Trophoblast cell (in vitro differentiated cells and primary cell): ENCODE measurements at regions not wholly inside any gene's neighbourhood (a gene's known extent, or its start where the extent isn't known, plus 50 kb on each side); places are given as distances from the start of the nearest gene placed in this dataset.

Source experiments
- DNase-seq, 2 donors: peaks; one replicate each; pipeline ENCODE4 v3.0.0-alpha.2; 2016
- H2AFZ ChIP-seq: 2 replicates; pipeline ENCODE4 v1.6.1; 2013; ENCODE audit warnings: low read length, moderate library complexity, mild to moderate bottlenecking; ENCODE audit not compliant: insufficient read depth, poor library complexity
- H2AK5ac ChIP-seq: 2 replicates; pipeline ENCODE4 v1.6.1; 2013; ENCODE audit warnings: mild to moderate bottlenecking, low read length
- H2BK120ac ChIP-seq: 2 replicates; pipeline ENCODE4 v1.6.1; 2013; ENCODE audit warnings: low read length, mild to moderate bottlenecking, moderate library complexity; ENCODE audit not compliant: insufficient read depth, poor library complexity
- H2BK12ac ChIP-seq: 2 replicates; pipeline ENCODE4 v1.6.1; 2013; ENCODE audit warnings: mild to moderate bottlenecking, low read length, moderate library complexity
- H2BK5ac ChIP-seq: 2 replicates; pipeline ENCODE4 v1.6.1; 2013; ENCODE audit warnings: low read length, low read depth, moderate library complexity, mild to moderate bottlenecking; ENCODE audit not compliant: poor library complexity
- H3K14ac ChIP-seq: 2 replicates; pipeline ENCODE4 v1.6.1; 2013; ENCODE audit warnings: mild to moderate bottlenecking, low read length
- H3K18ac ChIP-seq: 2 replicates; pipeline ENCODE4 v1.6.1; 2013; ENCODE audit warnings: mild to moderate bottlenecking, low read length
- H3K23ac ChIP-seq: 2 replicates; pipeline ENCODE4 v1.6.1; 2013; ENCODE audit warnings: low read length
- H3K27ac ChIP-seq: 2 replicates; pipeline ENCODE4 v1.5.1; 2013; ENCODE audit warnings: low read depth, mild to moderate bottlenecking, inconsistent platforms, low read length, moderate library complexity
- H3K27me3 ChIP-seq: 2 replicates; pipeline ENCODE4 v1.6.1; 2013; ENCODE audit warnings: inconsistent platforms, mild to moderate bottlenecking, low read length, moderate library complexity; ENCODE audit not compliant: insufficient read depth
- H3K36me3 ChIP-seq, 2 experiments: 1 replicate in 1 of 2; 2 replicates in 1 of 2; pipeline ENCODE4 v1.6.1; 2013; ENCODE audit warnings: low read length in 2 of 2, mild to moderate bottlenecking in 2 of 2, moderate library complexity in 1 of 2; ENCODE audit not compliant: insufficient read depth in 2 of 2, control insufficient read depth in 1 of 2
- H3K4ac ChIP-seq: 2 replicates; pipeline ENCODE4 v1.6.1; 2013; ENCODE audit warnings: low read depth, mild to moderate bottlenecking, low read length, moderate library complexity
- H3K4me1 ChIP-seq, 2 experiments: 1 replicate in 1 of 2; 2 replicates in 1 of 2; pipeline ENCODE4 v1.6.1; 2013; ENCODE audit warnings: low read length in 2 of 2, mild to moderate bottlenecking in 2 of 2, moderate library complexity in 1 of 2; ENCODE audit not compliant: insufficient read depth in 2 of 2, control insufficient read depth in 1 of 2
- H3K4me2 ChIP-seq: 2 replicates; pipeline ENCODE4 v1.6.1; 2013; ENCODE audit warnings: inconsistent platforms, mild to moderate bottlenecking, low read length, moderate library complexity
- H3K4me3 ChIP-seq: 2 replicates; pipeline ENCODE4 v1.5.1; 2013; ENCODE audit warnings: mild to moderate bottlenecking, low read depth, low read length, inconsistent platforms
- H3K79me1 ChIP-seq: one replicate; pipeline ENCODE4 v1.6.1; 2013; ENCODE audit warnings: low read length
- H3K79me2 ChIP-seq: 2 replicates; pipeline ENCODE4 v1.6.1; 2013; ENCODE audit warnings: low read length, mild to moderate bottlenecking; ENCODE audit not compliant: control insufficient read depth, insufficient read depth, poor library complexity
- H3K9ac ChIP-seq: 2 replicates; pipeline ENCODE4 v1.6.1; 2013; ENCODE audit warnings: mild to moderate bottlenecking, low read length
- H3K9me3 ChIP-seq: 2 replicates; pipeline ENCODE4 v1.6.1; 2013; ENCODE audit warnings: low read depth, mild to moderate bottlenecking, control low read depth, inconsistent platforms, low read length; ENCODE audit not compliant: insufficient read depth
- H4K12ac ChIP-seq: 2 replicates; pipeline ENCODE4 v1.6.1; 2013; ENCODE audit warnings: low read depth, mild to moderate bottlenecking, low read length, moderate library complexity
- H4K8ac ChIP-seq: 2 replicates; pipeline ENCODE4 v1.6.1; 2013; ENCODE audit warnings: low read depth, mild to moderate bottlenecking, low read length, moderate library complexity
- H4K91ac ChIP-seq: one replicate; pipeline ENCODE4 v1.6.1; 2013; ENCODE audit warnings: low read depth, mild to moderate bottlenecking, low read length, moderate library complexity
- WGBS: extraction: QIAGEN DNeasy Blood & Tissue Kit; methylation state at CpG from one replicate; pipeline ENCODE4 v1.1.7; 2013; ENCODE audit warnings: missing lambda C conversion rate; ENCODE audit not compliant: insufficient read length, insufficient coverage; ENCODE audit errors: extremely low coverage; 5-methylcytosine and 5-hydroxymethylcytosine counted together

GRCh38 chr9:38183994-38184568 is 115.1 kb upstream of the SHB start:
- Histone ChIP-seq H4K91ac (no peak overlapping the region), H3K4me1 (peaks cover 0 to 16% of the 10 kb centered on the region in 2 experiments), H2BK5ac (no peak overlapping the region), H3K27ac (no peak overlapping the region), H3K23ac (no peak overlapping the region), H2BK12ac (peak overlapping the region; percentile 27), H3K4me3 (peak overlapping the region; percentile 23), H3K79me2 (no peaks in the 10 kb centered on the region), H3K79me1 (peaks cover 3% of the 10 kb centered on the region), H4K8ac (no peak overlapping the region), H3K9ac (no peak overlapping the region), H2AFZ (no peak overlapping the region), H3K27me3 (no peaks in the 10 kb centered on the region), H3K14ac (no peak overlapping the region), H3K4me2 (no peak overlapping the region), H3K18ac (no peak overlapping the region), H2AK5ac (no peak overlapping the region), H3K9me3 (no peaks in the 10 kb centered on the region), H4K12ac (no peak overlapping the region), H3K36me3 (no peaks in the 10 kb centered on the region), H3K4ac (no peak overlapping the region), H2BK120ac (no peak overlapping the region)
- no peak for DNase-seq

GRCh38 chr9:38182321-38182720 is 113.3 kb upstream of the SHB start:
- Histone ChIP-seq H3K18ac (no peak overlapping the region), H3K9ac (no peak overlapping the region), H4K12ac (no peak overlapping the region), H3K4me2 (no peak overlapping the region), H3K36me3 (no peaks in the 10 kb centered on the region), H3K4me3 (no peak overlapping the region), H3K27me3 (no peaks in the 10 kb centered on the region), H2BK12ac (no peak overlapping the region), H2AK5ac (no peak overlapping the region), H3K79me1 (peaks cover 4% of the 10 kb centered on the region), H3K23ac (no peak overlapping the region), H4K91ac (no peak overlapping the region), H3K14ac (no peak overlapping the region), H2BK120ac (no peak overlapping the region), H3K9me3 (no peaks in the 10 kb centered on the region), H4K8ac (no peak overlapping the region), H3K4me1 (peaks cover 0 to 21% of the 10 kb centered on the region in 2 experiments), H2BK5ac (no peak overlapping the region), H3K4ac (no peak overlapping the region), H2AFZ (no peak overlapping the region), H3K27ac (no peak overlapping the region), H3K79me2 (no peaks in the 10 kb centered on the region)
- no peak for DNase-seq

GRCh38 chr9:38181866-38182265 is 112.8 kb upstream of the SHB start:
- H3K4me3 ChIP-seq: no peak overlapping the region
- no peaks in the 10 kb centered on the region for H3K36me3 ChIP-seq
- H2BK12ac ChIP-seq: no peak overlapping the region
- no peaks in the 10 kb centered on the region for H3K79me2 ChIP-seq
- H3K9me3 ChIP-seq: no peaks in the 10 kb centered on the region
- no peak overlapping the region for H2AFZ ChIP-seq
- H3K23ac ChIP-seq: no peak overlapping the region
- DNase-seq: no peak
- no peak overlapping the region for H3K14ac ChIP-seq
- H2BK120ac ChIP-seq: no peak overlapping the region
- H3K79me1 ChIP-seq: peaks cover 4% of the 10 kb centered on the region
- no peaks in the 10 kb centered on the region for H3K27me3 ChIP-seq
- no peak overlapping the region for H3K27ac ChIP-seq
- H2BK5ac ChIP-seq: no peak overlapping the region
- H3K4ac ChIP-seq: no peak overlapping the region
- no peak overlapping the region for H3K9ac ChIP-seq
- H3K4me2 ChIP-seq: no peak overlapping the region
- WGBS: no CpG with 5 or more reads among the region's 2 CpGs
- no peak overlapping the region for H4K12ac ChIP-seq
- H3K4me1 ChIP-seq: peaks cover 0 to 21% of the 10 kb centered on the region in 2 experiments
- H3K18ac ChIP-seq: no peak overlapping the region
- no peak overlapping the region for H4K8ac ChIP-seq
- no peak overlapping the region for H4K91ac ChIP-seq
- peak overlapping the region; percentile 47 for H2AK5ac ChIP-seq

GRCh38 chr9:38181232-38181631 is 112.2 kb upstream of the SHB start:
- H2BK5ac ChIP-seq: no peak overlapping the region
- H3K4me2 ChIP-seq: no peak overlapping the region
- peak overlapping the region; percentile 28 for H3K14ac ChIP-seq
- H3K79me1 ChIP-seq: peaks cover 2% of the 10 kb centered on the region
- no peaks in the 10 kb centered on the region for H3K27me3 ChIP-seq
- no peak overlapping the region for H3K4me3 ChIP-seq
- no peak overlapping the region for H3K9ac ChIP-seq
- H3K79me2 ChIP-seq: no peaks in the 10 kb centered on the region
- no peak overlapping the region for H2AFZ ChIP-seq
- no peak overlapping the region for H3K27ac ChIP-seq
- peaks cover 0 to 15% of the 10 kb centered on the region in 2 experiments for H3K4me1 ChIP-seq
- DNase-seq: no peak
- no peak overlapping the region for H3K23ac ChIP-seq
- no peak overlapping the region for H2BK120ac ChIP-seq
- no peak overlapping the region for H2AK5ac ChIP-seq
- no peaks in the 10 kb centered on the region for H3K9me3 ChIP-seq
- H3K4ac ChIP-seq: no peak overlapping the region
- no peak overlapping the region for H4K91ac ChIP-seq
- no peak overlapping the region for H4K12ac ChIP-seq
- H3K36me3 ChIP-seq: no peaks in the 10 kb centered on the region
- WGBS: no CpG with 5 or more reads among the region's 4 CpGs
- H3K18ac ChIP-seq: no peak overlapping the region
- no peak overlapping the region for H4K8ac ChIP-seq
- H2BK12ac ChIP-seq: no peak overlapping the region
